PC-9 (cell line): ENCODE measurements at regions not wholly inside any gene's neighbourhood (a gene's known extent, or its start where the extent isn't known, plus 50 kb on each side); places are given as distances from the start of the nearest gene placed in this dataset.

ENCODE experiments used
- CTCF ChIP-seq: fragments of 200-600 bp; sonication (generic); conservative IDR thresholded peaks from 2 replicates; pipeline ENCODE4 v1.6.1; 2017; ENCODE audit warnings: mixed run types, antibody characterized with exemption, mild to moderate bottlenecking, moderate library complexity
- EZH2 ChIP-seq: fragments of 200-600 bp; sonication (generic); IDR thresholded peaks from 2 replicates; pipeline ENCODE4 v1.8.0; 2017; ENCODE audit warnings: antibody characterized with exemption, low read depth

- TF ChIP-seq CTCF (no peak), EZH2 (no peak)
These were observed 199.8 kb upstream of the ZIC3 start for GRCh38 chrX:137366018-137366633.
